ENCODE measurements at regions not wholly inside any gene's neighbourhood (a gene's known extent, or its start where the extent isn't known, plus 50 kb on each side); places are given as distances from the start of the nearest gene placed in this dataset.

DNA sequence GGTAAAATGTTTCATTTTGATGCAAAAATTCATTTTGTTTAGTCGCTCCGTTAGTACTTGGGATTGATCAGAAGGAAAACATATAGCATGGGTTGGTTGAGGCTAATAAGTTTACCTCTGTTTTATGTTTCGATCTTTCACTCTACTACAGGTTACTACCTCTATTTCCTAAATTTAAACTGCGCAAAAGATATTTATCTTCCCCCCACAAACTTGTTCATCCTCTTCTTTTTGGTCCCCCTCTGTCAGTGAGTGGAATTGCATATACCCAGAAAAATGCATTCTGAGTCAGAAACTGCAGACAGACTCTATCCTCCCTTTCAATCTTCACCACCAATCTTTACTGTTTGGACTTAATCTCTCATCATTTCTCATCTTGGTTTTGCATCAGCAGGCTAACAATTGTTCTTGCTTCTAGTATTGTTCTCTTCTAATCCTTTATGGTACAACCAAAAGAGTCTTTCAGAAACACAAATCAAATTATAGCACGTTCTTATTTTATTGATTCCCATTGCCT, 316.0 kb upstream of the ADGRL4 start:
- intact Hi-C loops (cut with DNase I), result no loop called here
- no peak for DNase-seq (ENCODE audit: low spot score)

DNA sequence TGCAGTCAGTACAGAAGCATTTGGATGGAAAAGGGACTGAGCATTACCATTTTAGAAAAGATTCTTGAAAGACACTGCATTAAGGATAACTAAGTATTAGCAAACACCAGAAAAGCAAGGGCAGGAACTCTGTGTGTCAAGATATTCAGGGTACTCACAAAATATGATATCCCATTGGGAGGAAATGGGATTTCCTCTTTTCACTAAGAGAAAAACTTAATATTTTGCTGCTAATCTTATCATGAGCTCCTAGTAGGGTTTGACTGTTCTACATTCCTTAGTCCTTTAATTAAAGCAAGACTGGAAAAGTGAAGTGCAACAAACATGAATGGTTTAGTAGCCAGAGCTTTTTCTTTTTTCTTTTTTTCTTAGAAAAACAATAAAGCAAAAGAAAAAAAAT, 305.9 kb upstream of the ADGRL4 start:
- intact Hi-C loops (cut with DNase I), result no loop called here
- DNase-seq (ENCODE audit: low spot score), result no peak

DNA sequence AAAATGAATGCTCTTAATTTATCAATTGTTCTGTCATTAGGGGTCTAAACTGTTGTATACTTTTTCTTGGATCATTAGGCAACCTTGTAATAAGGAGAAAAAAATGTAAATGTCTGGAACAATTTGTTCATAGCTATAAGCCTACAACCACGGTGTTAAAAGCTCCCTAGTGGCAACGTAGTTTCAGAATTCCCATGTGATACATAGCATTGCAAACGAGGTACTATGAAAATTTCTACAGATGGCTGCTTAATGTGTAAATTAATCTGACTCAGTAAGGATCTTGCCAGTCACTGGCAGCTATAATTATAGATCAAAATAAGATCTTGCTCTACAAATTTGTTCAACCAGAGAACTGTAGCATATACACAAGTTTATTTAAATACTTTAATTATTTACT, 304.1 kb upstream of the ADGRL4 start:
- no peak for DNase-seq (ENCODE audit: low spot score)
- intact Hi-C loops (cut with DNase I), result no loop called here

DNA sequence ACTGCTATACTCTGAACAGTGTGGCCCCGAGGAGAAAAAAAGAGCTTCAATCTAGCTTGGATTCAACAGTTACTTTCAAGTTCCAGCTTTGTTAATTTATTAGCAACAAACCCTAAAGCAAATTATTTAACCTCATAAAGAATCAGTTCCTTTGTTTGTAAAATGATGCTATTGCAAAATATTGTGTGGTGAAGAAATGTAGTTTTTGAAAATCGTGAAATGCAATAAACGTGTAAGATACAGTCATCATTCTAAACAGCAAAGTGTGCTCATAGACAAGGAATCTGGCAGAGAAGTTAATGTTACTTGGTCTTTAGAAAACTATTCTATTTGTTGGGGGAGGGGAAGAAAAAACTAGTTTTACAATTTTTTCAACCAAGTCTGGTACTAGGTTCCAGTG, 297.6 kb upstream of the ADGRL4 start:
- DNase-seq (ENCODE audit: low spot score), result no peak
- intact Hi-C loops (cut with DNase I), result no loop called here

DNA sequence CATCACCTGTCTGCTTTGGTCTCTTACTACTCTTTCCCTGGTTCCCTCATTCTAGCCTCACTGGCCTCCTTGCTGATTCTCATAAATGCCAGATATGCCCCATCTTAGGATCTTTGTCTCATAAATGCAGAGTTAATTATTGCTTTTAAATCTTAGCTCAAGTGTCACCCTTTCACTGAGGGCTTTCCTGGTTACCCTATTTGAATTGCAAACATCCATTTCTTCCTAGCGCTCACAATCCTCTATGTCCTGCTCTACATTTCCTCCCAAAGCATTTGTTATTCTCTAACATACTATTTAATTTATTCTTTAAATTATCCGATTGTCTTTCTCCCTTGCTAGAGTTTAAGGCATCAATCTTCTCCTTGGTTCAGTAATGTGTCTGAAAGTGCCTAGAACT, 296.5 kb upstream of the ADGRL4 start:
- DNase-seq (ENCODE audit: low spot score), result no peak
- intact Hi-C loops (cut with DNase I), result no loop called here

DNA sequence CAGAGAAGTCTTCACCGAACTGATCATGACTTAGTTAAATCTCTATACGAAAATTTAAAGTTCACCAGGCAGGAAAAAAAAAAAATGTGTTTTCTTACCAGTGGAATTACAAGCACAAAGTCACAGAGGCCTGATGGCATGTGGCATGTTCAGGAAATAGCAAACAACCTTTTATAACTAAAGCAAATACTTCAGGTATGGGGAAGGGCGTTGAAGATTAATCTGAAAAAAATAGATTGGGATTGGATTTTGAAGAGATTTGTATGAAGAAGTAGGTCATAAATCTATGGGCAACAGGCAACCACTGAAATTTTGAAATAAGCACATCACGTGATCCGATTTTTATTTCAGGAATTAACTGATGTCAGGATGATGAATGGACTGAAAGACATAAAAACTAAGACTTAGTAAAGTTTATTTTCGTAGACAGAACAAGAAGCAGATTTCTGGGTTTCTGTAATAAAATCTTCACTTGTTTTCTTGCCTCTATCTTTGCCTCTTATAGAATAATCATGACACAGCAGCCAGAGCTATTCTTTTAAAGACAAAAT, 295.9 kb upstream of the ADGRL4 start:
- DNase-seq (ENCODE audit: low spot score), result no peak
- intact Hi-C loops (cut with DNase I), result no loop called here

DNA sequence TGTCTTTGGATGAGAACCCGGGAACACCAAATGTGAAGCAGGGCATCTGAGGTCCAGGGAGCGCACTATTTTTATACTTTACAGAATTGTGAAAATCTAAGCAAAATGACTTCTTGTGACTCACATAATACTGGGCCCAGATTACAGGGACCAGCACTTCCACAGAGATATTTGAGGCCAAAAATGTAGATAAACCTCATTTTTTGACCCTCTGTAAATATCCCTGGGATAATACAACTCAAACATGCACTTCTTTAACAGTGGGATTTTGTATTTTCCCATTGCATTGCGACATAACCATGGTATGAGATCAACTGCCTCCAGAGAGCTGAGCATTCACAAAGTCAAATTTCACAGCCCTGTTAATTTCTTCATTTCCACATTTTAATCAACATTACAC, 289.4 kb upstream of the ADGRL4 start:
- DNase-seq (ENCODE audit: low spot score), result no peak

DNA sequence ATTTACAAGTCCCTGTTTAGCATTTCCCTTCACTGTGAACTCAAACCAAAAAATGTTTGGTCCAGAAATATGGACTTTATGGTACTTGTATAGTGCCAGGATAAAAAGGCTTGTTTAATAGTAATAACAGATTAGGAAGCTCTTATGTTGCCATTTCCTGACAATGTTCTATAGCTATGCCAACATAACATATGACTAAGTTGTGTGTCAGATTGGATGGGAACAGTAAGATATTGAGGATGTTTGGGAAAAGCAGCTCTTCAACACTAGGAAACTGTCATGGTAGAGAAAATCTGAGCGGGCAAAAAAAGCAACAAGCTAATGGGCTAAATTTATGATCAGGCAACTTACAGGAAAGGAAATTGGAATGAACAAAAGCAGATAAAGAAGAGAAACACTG, 287.1 kb upstream of the ADGRL4 start:
- no peak for DNase-seq (ENCODE audit: low spot score)
- intact Hi-C loops (cut with DNase I), result no loop called here

More for the DNA sequence above, 289.4 kb upstream of the ADGRL4 start:
- intact Hi-C loops (cut with DNase I), result no loop called here

DNA sequence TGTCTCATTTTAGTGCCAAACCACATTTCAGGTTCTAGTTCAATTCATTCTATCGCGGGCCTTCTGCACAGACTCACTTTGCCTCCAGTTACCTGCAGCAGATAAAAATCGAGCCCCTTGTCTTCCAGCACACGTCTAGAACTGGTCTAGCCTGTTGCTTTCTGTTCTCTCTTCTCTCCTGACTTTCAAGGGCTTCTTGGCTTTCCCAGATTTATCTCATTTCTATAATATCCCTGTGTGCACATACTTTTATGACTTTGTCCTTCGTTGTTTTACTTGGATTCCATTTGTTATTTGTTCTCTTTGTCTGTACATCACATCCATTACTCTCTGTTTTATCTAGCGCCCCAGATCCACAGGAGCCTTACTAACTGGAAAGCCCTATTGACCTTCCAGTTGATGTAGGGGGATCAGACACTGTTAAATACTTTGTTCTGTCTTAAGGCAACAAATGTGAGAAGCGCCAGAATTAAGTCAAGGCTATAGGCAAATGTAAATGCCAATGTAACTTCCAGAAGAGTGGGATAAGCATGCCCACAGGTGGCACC, 284.5 kb upstream of the ADGRL4 start:
- intact Hi-C loops (cut with DNase I), result no loop called here
- no peak for DNase-seq (ENCODE audit: low spot score)

DNA sequence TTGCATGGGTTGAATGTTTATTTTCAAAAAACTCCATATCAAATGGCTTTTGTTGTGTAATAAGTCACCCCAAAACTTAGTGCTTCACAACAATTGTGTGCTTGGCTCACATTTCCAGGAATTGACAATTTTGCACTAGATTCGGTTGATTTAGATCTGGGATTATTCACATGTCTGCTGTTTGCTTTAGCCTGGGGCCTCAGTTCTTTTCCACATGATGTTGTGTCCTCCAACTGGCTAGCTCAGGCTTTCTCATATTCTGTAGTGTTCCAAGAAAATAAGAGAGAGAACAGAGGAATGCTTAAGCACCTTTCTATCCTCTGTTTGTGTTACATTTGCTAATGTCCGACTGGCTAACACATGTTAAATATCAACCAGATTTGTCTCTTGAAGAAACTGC, 281.5 kb upstream of the ADGRL4 start:
- no peak for DNase-seq (ENCODE audit: low spot score)
- intact Hi-C loops (cut with DNase I), result no loop called here

DNA sequence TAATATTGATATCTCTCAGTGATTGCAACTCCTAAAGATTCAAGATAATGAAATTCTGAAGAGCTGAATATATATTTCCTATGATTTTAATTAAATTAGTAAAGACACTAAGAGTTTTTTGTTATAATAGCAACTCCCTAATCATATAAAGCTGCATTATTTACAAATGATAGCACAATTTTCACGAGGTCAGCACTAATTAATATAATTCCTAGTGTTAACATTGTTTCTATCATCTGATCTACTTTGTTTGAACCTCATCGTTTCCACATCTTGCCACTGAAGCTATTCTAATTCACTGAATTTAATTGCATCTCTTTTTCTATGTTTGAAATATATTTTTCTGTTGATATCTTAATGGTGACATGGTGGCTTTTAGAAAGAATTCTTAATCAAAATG, 279.1 kb upstream of the ADGRL4 start:
- DNase-seq (ENCODE audit: low spot score), result no peak
- intact Hi-C loops (cut with DNase I), result no loop called here

DNA sequence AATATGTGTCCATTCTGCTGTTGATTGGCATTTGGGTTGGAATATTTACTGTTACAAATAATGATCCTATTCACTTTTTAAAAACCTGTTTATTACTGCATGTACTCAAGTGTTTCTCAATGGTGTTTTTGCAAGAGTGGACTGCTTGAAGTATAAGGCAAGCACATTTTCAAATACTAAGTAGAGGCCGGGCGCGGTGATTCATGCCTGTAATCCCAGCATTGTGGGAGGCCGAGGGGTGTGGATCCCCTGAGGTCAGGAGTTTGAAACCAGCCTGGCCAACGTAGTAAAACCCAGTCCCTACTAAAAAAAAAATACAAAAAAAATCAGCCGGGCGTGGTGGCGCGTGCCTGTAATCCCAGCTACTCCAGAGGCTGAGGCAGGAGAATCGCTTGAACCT, 276.9 kb upstream of the ADGRL4 start:
- intact Hi-C loops (cut with DNase I), result no loop called here
- no peak for DNase-seq (ENCODE audit: low spot score)

DNA sequence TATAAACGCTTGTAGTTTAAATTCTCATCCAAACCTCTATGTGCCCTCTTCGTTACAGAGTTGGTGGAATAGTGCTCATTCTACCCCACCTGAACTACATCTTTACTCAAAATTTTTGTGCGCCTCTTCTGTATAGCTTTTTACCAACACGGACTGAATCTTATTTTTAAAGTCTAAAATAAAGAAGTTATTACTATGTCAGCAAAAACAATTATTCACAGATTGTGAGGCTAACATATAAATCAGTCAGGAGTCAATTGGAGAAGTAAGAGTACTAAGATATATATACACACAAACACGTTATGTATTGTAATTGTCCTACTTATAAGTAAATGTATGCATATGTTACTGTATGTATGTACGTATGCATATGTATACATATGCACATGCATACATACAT, 274.9 kb upstream of the ADGRL4 start:
- no peak for DNase-seq (ENCODE audit: low spot score)
- intact Hi-C loops (cut with DNase I), result no loop called here

DNA sequence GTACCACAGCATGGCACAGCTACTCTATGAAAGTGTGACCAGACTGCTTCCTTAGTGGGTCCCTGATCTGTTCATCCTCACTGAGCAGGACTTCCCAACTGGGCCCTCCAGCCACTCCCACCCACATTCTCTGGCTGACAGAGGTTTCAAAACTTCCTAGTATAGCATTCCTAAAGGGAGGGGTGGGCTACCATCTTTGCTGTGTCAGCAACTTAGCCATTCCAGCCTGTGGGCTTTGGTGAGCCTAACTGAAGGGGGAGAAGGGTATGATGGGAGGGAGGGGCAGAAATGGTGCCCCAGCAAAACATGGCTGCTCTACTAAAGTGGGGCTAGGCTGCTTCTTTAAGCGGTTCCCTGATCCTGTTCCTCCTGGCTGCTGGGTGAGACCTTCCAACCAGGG, 265.2 kb upstream of the ADGRL4 start:
- intact Hi-C loops (cut with DNase I), result no loop called here
- no peak for DNase-seq (ENCODE audit: low spot score)

DNA sequence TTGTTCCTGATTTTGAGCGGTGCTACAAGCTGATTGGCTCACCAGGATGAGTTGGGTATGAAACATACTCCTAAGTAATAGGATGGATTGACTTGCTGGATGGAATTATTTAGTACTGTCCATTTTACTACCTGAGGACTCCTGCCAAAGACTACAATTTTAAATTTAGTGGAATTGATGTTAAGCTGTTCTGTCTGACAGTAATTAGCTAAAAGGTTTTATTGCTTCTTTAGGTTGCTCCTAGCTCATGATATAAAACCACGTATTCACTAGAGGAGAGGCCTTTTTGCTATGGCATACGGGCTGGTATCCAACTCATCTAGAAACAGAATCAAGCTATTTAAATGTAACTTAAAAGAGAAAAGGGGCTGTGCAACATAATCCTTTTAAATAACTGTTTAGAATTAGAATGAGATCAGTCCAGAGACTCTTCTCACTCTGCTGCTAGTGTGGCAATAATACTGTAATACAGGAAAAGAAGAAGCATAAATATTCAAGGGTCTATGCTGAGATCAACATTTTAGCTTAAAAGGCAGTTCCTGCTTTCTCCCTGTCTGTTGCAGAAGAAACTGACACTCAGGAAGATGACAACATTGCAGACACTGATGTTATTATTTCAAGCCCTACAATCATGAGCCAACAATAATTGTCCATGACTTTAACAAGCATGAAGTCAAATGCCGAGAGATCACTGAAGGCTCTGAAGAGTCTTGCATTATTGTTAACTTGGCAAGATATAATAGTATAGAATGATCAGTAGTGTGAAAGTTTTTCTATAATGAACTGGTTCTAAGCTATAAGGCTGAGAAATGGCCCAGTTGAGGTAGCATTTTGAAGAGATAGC, 258.7 kb upstream of the ADGRL4 start:
- intact Hi-C loops (cut with DNase I), result no loop called here
- no peak for DNase-seq (ENCODE audit: low spot score)

DNA sequence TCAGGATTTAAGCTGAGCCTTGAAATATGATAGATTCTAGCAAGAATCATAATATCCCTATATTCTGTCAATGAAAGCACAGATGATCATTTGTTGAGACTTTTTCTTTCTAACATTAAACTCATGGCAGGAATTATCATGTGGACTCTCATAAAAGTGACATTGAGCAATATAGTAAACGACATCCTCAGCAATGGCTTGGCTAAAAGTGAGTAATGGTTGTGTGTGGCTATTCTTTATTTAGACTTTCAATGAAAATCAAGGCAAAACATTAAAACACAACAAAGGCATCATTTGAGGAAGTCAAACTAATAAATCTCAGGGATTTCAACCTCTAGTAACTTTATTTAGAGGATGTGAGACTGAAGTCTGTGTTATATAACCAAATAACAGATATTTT, 257.8 kb upstream of the ADGRL4 start:
- DNase-seq (ENCODE audit: low spot score), result no peak
- intact Hi-C loops (cut with DNase I), result no loop called here

DNA sequence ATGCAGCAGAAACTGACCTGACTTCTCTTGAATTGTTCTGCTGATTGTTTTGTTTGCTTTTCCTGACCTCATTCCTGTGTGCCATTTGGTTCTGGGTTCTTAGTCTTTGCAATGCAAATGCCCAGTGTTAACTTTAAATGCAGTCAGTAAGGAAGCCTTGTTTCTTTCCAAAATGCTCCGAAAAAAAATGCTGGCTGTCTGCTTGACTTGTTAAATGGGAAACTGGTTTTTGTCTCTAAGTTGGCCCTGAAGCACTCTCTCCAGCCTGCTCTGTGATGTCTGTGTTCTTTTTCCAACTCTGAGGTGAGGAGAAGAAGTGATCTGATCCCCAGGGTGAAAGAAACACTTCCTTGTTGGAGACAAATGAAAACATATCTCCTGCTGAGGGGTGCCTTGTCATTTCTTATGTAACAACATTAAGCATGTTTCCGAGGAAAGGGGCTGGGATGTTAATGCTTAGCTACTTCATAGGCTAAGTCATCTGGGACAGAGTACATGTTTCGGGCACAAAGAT, 256.3 kb upstream of the ADGRL4 start:
- intact Hi-C loops (cut with DNase I), result no loop called here
- no peak for DNase-seq (ENCODE audit: low spot score)

DNA sequence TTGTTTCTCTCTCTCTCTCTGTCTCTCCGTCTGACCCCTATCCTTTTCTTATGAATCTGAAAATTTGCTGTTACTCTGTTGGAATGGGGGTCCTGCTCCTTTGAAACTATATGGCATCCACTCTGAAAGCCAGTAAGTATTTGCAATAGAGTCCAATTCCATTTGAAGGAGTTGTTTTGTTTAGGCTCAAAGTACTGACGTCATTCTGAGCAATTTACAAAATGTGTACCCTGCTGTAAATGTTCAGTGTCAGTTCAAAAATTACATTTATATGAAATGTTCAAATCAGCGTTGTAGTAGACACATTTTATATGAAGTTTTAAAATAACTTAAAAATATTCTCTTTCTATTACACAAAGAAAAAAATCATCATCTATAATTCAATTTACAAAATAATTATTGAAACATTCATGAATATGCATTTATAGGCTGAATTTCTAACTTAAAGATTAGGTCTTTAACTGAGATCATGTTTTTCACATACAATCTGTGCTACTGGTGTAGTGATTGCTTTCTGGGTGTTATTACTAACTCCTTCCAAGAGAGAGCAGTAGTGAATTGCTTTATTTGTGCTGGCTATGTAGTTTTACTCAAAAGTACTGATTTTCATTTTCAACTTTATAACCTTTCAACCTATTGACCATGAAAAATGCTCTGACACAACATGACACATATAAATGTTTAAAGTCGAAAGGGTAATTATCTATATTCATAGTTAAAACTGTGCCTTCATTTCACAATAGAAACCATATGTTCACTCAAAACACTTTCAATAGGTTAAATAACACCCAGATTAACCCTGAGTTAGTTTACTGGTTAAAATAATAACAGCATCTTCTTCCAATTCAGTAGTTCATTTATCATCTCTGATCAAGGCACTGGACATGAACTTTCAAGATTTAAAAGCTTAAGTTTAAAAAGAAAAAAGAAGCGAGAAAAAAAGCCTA, 253.1 kb upstream of the ADGRL4 start:
- intact Hi-C loops (cut with DNase I), result no loop called here

DNA sequence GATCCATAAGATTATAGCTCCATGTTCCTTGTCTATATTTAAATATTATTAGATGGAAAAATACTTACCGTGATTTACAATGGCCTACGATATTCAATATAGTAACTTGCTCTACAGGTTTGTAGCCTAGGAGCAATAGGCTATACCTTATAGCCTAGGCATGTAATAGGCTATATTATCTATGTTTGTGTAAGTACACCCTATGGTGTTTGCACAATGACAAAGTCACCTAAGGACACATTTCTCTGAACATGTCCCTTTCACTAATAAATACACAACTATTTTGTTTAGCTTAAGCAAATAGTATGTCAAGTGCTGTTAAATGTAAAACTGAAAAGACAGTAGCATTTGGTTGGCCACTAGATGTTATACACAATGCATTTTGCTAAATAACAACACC, 248.9 kb upstream of the ADGRL4 start:
- intact Hi-C loops (cut with DNase I), result no loop called here
- no peak for DNase-seq (ENCODE audit: low spot score)

More for the DNA sequence above, 253.1 kb upstream of the ADGRL4 start:
- DNase-seq (ENCODE audit: low spot score), result no peak

DNA sequence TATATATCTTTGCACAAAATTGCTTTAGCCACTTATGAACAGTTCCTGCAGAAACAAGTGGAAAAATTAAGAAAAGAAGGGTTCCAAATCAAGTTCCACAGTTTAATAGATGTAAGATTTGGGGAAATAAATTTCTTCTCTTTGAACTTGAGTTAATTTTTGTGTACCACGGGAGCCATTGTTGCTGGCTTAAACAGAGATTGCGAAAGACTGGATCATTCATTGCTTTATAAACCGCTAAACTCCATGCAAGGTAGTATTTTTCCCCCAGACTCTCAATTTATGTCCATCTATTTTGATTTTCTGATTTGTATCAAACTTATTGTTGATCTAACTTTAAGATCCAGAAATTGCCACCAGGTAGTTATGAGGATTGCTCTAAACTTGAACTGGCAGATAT, 246.1 kb upstream of the ADGRL4 start:
- intact Hi-C loops (cut with DNase I), result no loop called here
- DNase-seq (ENCODE audit: low spot score), result no peak
